ENCODE measurements at regions not wholly inside any gene's neighbourhood (a gene's known extent, or its start where the extent isn't known, plus 50 kb on each side); places are given as distances from the start of the nearest gene placed in this dataset.
"Not testable (repeated sequence)": the region's sequence is repeated elsewhere in the genome, so short reads cannot be mapped to it uniquely, and the experiment has no call there.

- ChIA-PET POLR2A (no interaction called here), CTCF (no interaction called here)
- no peak overlapping the region for H3K4me3 Mint-ChIP-seq
- no peaks in the 10 kb centered on the region for H3K4me1 Mint-ChIP-seq (ENCODE audit: low read depth)
- no peaks in the 10 kb centered on the region for H3K9me3 Mint-ChIP-seq
- DNase-seq = no peak
- no peaks in the 10 kb centered on the region for H3K36me3 Mint-ChIP-seq
- H3K27ac Mint-ChIP-seq = no peak overlapping the region
- no peaks in the 10 kb centered on the region for H3K27me3 Mint-ChIP-seq
- intact Hi-C loops (cut with micrococcal nuclease) = no loop called here
Observed at GRCh38 chr7:49706106-49706505, 67.3 kb upstream of the VWC2 start.

GRCh38 chr7:49707891-49708290, 65.5 kb upstream of the VWC2 start:
- H3K27me3 Mint-ChIP-seq = no peaks in the 10 kb centered on the region
- H3K27ac Mint-ChIP-seq = no peak overlapping the region
- CTCF ChIA-PET = no interaction called here
- no peaks in the 10 kb centered on the region for H3K9me3 Mint-ChIP-seq
- no peak for DNase-seq
- POLR2A ChIA-PET = no interaction called here
- no peaks in the 10 kb centered on the region for H3K36me3 Mint-ChIP-seq
- intact Hi-C loops (cut with micrococcal nuclease) = no loop called here
- no peaks in the 10 kb centered on the region for H3K4me1 Mint-ChIP-seq (ENCODE audit: low read depth)
- H3K4me3 Mint-ChIP-seq = no peak overlapping the region

GRCh38 chr7:49708590-49708989, 64.8 kb upstream of the VWC2 start:
- Mint-ChIP-seq H3K9me3 (no peaks in the 10 kb centered on the region), H3K27me3 (no peaks in the 10 kb centered on the region), H3K27ac (no peak overlapping the region), H3K36me3 (no peaks in the 10 kb centered on the region), H3K4me1 (ENCODE audit: low read depth) (no peaks in the 10 kb centered on the region), H3K4me3 (no peak overlapping the region)
- ChIA-PET POLR2A (no interaction called here), CTCF (no interaction called here)
- no peak for DNase-seq
- intact Hi-C loops (cut with micrococcal nuclease) = no loop called here

GRCh38 chr7:49711072-49711723, 62.2 kb upstream of the VWC2 start:
- POLR2A ChIA-PET = not testable (repeated sequence)

GRCh38 chr7:49714182-49714581, 59.3 kb upstream of the VWC2 start:
- H3K4me3 Mint-ChIP-seq = no peak overlapping the region
- CTCF ChIA-PET = interaction anchor here (0.6 kb wide), 1 partner anchor 182 kb away, joined by 3 read pairs; no protein-coding TSS in a partner anchor
- DNase-seq = no peak

More at GRCh38 chr7:49711072-49711723, 62.2 kb upstream of the VWC2 start:
- H3K4me3 Mint-ChIP-seq; H3K9me3 Mint-ChIP-seq; H3K27ac Mint-ChIP-seq; H3K36me3 Mint-ChIP-seq; intact Hi-C loops (cut with micrococcal nuclease); H3K27me3 Mint-ChIP-seq; CTCF ChIA-PET; DNase-seq; H3K4me1 Mint-ChIP-seq (ENCODE audit: low read depth): not testable (repeated sequence)

GRCh38 chr7:49715486-49715885, 58.0 kb upstream of the VWC2 start:
- intact Hi-C loops (cut with micrococcal nuclease) = no loop called here
- DNase-seq = no peak
- CTCF ChIA-PET = no interaction called here
- Mint-ChIP-seq H3K36me3 (no peaks in the 10 kb centered on the region), H3K4me3 (no peak overlapping the region), H3K9me3 (no peaks in the 10 kb centered on the region), H3K27me3 (no peaks in the 10 kb centered on the region), H3K4me1 (ENCODE audit: low read depth) (no peaks in the 10 kb centered on the region), H3K27ac (no peak overlapping the region)
- POLR2A ChIA-PET = no interaction called here

More at GRCh38 chr7:49714182-49714581, 59.3 kb upstream of the VWC2 start:
- Mint-ChIP-seq H3K36me3 (no peaks in the 10 kb centered on the region), H3K27ac (no peak overlapping the region), H3K9me3 (no peaks in the 10 kb centered on the region), H3K27me3 (no peaks in the 10 kb centered on the region), H3K4me1 (ENCODE audit: low read depth) (no peaks in the 10 kb centered on the region)
- POLR2A ChIA-PET = no interaction called here
- intact Hi-C loops (cut with micrococcal nuclease) = no loop called here

GRCh38 chr7:49717547-49717946, 55.9 kb upstream of the VWC2 start:
- DNase-seq = no peak
- ChIA-PET CTCF (no interaction called here), POLR2A (no interaction called here)
- Mint-ChIP-seq H3K27ac (no peak overlapping the region), H3K4me3 (no peak overlapping the region), H3K36me3 (no peaks in the 10 kb centered on the region), H3K9me3 (no peaks in the 10 kb centered on the region), H3K27me3 (no peaks in the 10 kb centered on the region), H3K4me1 (ENCODE audit: low read depth) (no peaks in the 10 kb centered on the region)
- intact Hi-C loops (cut with micrococcal nuclease) = no loop called here

- H3K9me3 Mint-ChIP-seq = no peaks in the 10 kb centered on the region
- H3K27ac Mint-ChIP-seq = no peak overlapping the region
- CTCF ChIA-PET = no interaction called here
- H3K4me3 Mint-ChIP-seq = no peak overlapping the region
- H3K36me3 Mint-ChIP-seq = no peaks in the 10 kb centered on the region
- no peaks in the 10 kb centered on the region for H3K27me3 Mint-ChIP-seq
- H3K4me1 Mint-ChIP-seq (ENCODE audit: low read depth) = no peaks in the 10 kb centered on the region
- intact Hi-C loops (cut with micrococcal nuclease) = no loop called here
- DNase-seq = no peak
- POLR2A ChIA-PET = no interaction called here
Observed at GRCh38 chr7:49718760-49719159, 54.7 kb upstream of the VWC2 start.

- Mint-ChIP-seq H3K36me3 (no peaks in the 10 kb centered on the region), H3K4me3 (no peak overlapping the region), H3K27ac (no peak overlapping the region), H3K4me1 (ENCODE audit: low read depth) (no peaks in the 10 kb centered on the region), H3K27me3 (no peaks in the 10 kb centered on the region), H3K9me3 (no peaks in the 10 kb centered on the region)
- CTCF ChIA-PET = no interaction called here
- no peak for DNase-seq
- POLR2A ChIA-PET = no interaction called here
- intact Hi-C loops (cut with micrococcal nuclease) = no loop called here
Observed at GRCh38 chr7:49721441-49721840, 52.0 kb upstream of the VWC2 start.

All from activated CD4-positive, alpha-beta memory T cell treated with anti-CD3 and anti-CD28 coated beads for 36 hours (primary cell).